ENCODE measurements at regions not wholly inside any gene's neighbourhood (a gene's known extent, or its start where the extent isn't known, plus 50 kb on each side); places are given as distances from the start of the nearest gene placed in this dataset.

- H3K27ac ChIP-seq = no peak overlapping the region
- H3K4me3 ChIP-seq = no peak overlapping the region
- TF ChIP-seq, protein P1, sequence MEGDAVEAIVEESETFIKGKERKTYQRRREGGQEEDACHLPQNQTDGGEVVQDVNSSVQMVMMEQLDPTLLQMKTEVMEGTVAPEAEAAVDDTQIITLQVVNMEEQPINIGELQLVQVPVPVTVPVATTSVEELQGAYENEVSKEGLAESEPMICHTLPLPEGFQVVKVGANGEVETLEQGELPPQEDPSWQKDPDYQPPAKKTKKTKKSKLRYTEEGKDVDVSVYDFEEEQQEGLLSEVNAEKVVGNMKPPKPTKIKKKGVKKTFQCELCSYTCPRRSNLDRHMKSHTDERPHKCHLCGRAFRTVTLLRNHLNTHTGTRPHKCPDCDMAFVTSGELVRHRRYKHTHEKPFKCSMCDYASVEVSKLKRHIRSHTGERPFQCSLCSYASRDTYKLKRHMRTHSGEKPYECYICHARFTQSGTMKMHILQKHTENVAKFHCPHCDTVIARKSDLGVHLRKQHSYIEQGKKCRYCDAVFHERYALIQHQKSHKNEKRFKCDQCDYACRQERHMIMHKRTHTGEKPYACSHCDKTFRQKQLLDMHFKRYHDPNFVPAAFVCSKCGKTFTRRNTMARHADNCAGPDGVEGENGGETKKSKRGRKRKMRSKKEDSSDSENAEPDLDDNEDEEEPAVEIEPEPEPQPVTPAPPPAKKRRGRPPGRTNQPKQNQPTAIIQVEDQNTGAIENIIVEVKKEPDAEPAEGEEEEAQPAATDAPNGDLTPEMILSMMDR (IDR thresholded peaks at IDR 0.05; ENCODE audit: low read depth, low read length) = no peak
- H3K36me3 ChIP-seq = no peaks in the 10 kb centered on the region
- no peaks in the 10 kb centered on the region for H3K27me3 ChIP-seq
- DNase-seq (ENCODE audit: low read depth in 1 of 2, low spot score in 1 of 2) = no peak
- peaks cover 7% of the 10 kb centered on the region for H3K4me1 ChIP-seq (ENCODE audit: low read depth)
- H3K9me3 ChIP-seq (ENCODE audit: low read depth) = no peaks in the 10 kb centered on the region
Observed at GRCh38 chr2:174668075-174668474, 70.5 kb upstream of the WIPF1 start.

DNA sequence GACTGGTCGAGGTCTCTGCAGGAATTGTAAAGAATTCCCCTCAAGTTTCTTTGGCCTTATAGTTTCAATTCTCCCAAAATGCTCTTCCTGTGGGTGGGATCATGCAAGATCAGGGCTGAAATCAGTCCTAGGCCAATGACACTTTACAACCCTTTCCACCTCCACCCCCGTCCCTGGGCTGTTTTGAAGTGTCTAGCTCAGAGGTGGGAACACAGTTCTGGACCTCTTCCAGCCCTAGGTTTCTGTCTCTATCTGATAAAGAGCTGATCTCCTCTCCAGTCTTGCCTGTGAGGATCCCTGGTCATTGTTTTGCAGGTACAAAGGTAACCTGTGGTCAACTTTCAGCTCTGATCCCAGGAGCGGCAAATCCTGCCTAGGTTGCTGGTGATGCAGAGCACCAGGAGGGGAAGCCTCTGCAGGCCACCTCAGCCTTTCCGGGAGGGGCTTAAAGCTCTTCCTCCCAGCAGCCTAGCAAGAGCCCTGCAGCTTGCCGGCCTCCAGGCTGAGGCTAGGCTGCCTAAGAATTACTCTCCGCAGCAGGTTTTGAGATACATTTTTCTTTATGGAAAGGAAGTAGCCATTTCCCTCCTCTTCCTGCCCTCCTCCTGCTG is 69.8 kb upstream of the WIPF1 start:
- Histone ChIP-seq H3K36me3 (no peaks in the 10 kb centered on the region), H3K27ac (peak overlapping the region; percentile 41), H3K4me3 (no peak overlapping the region), H3K27me3 (no peaks in the 10 kb centered on the region), H3K4me1 (ENCODE audit: low read depth) (peaks cover 7% of the 10 kb centered on the region), H3K9me3 (ENCODE audit: low read depth) (no peaks in the 10 kb centered on the region)
- TF ChIP-seq, protein P1 (IDR thresholded peaks at IDR 0.05; ENCODE audit: low read depth, low read length) = no peak
- DNase-seq (ENCODE audit: low read depth in 1 of 2, low spot score in 1 of 2) = no peak

DNA sequence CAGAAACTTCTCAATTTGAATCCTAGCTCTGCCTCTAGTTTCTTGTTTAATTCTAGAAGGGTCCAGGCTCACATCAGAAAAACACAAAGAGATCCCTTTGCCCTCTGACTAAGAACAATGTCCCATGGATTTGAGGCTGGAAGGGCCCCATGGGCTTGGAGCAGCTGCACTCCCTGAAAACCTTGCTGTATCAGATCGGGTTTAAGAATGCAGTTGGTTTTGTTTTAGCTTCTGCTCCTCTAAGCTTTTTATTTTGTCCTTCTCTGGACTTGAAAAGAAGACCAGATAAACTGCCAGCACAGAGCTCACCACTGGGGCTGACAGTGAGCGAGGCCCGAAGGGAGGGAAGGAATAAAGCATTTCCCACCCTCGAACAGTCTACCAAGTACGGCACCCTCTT is 69.2 kb upstream of the WIPF1 start:
- no peak overlapping the region for H3K4me3 ChIP-seq
- H3K27ac ChIP-seq = peak overlapping the region; percentile 41
- DNase-seq (ENCODE audit: low read depth in 1 of 2, low spot score in 1 of 2) = no peak

GRCh38 chr2:174666312-174666711 is 68.7 kb upstream of the WIPF1 start:
- Histone ChIP-seq H3K27ac (no peak overlapping the region), H3K4me3 (no peak overlapping the region)
- no peak for DNase-seq (ENCODE audit: low read depth in 1 of 2, low spot score in 1 of 2)

More for the DNA sequence above, 69.2 kb upstream of the WIPF1 start:
- no peaks in the 10 kb centered on the region for H3K27me3 ChIP-seq
- no peaks in the 10 kb centered on the region for H3K9me3 ChIP-seq (ENCODE audit: low read depth)
- H3K4me1 ChIP-seq (ENCODE audit: low read depth) = peaks cover 7% of the 10 kb centered on the region
- TF ChIP-seq, protein P1 (IDR thresholded peaks at IDR 0.05; ENCODE audit: low read depth, low read length) = no peak
- no peaks in the 10 kb centered on the region for H3K36me3 ChIP-seq

DNA sequence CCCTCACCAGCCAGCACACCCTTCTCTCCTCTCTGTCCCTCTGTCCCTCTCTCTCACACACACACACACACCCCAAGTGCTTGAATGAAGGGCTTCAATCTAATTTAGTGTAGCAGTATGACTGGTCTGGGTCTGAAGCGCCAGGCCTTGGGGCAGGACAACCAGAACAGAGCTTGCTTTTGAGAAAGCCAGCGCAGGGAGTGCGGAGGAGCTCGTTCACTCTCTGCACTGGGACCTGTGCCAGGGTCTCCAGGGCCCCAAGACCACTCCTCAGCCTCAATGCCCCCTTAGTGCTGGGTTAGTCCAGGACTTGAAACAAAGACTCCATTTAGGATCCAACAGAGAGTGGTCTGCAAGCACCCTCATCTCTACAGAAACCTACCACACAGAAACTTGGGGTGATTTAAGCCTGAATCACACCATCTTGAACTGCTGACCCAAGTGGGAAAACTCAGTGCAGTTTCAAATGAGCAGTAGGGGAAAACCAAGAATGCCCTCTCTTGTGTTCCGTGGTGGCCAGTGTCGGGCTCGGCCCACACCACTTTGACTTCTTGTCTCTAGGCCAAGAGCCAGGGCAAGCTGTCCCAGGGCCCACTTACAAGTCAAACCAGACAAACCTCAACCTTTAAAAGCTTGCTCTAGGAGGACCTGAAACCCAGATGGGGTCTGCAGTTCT is 66.6 kb upstream of the WIPF1 start:
- Histone ChIP-seq H3K36me3 (no peaks in the 10 kb centered on the region), H3K9me3 (ENCODE audit: low read depth) (no peaks in the 10 kb centered on the region), H3K27ac (no peak overlapping the region), H3K4me1 (ENCODE audit: low read depth) (peaks cover 7% of the 10 kb centered on the region), H3K4me3 (no peak overlapping the region), H3K27me3 (no peaks in the 10 kb centered on the region)
- TF ChIP-seq, protein P1 (IDR thresholded peaks at IDR 0.05; ENCODE audit: low read depth, low read length) = no peak
- DNase-seq (ENCODE audit: low read depth in 1 of 2, low spot score in 1 of 2) = no peak

More at GRCh38 chr2:174666312-174666711, 68.7 kb upstream of the WIPF1 start:
- Histone ChIP-seq H3K27me3 (no peaks in the 10 kb centered on the region), H3K36me3 (no peaks in the 10 kb centered on the region), H3K9me3 (ENCODE audit: low read depth) (no peaks in the 10 kb centered on the region), H3K4me1 (ENCODE audit: low read depth) (peaks cover 7% of the 10 kb centered on the region)
- TF ChIP-seq, protein P1 (IDR thresholded peaks at IDR 0.05; ENCODE audit: low read depth, low read length) = no peak

Measured in cardiac muscle cell (in vitro differentiated cells and primary cell).